Nephron progenitor cell (in vitro differentiated cells): ENCODE measurements at regions not wholly inside any gene's neighbourhood (a gene's known extent, or its start where the extent isn't known, plus 50 kb on each side); places are given as distances from the start of the nearest gene placed in this dataset.

Experiments
- DNase-seq: peaks from one replicate; pipeline ENCODE4 v3.0.0; 2021
- H3K27ac Mint-ChIP-seq: 2 replicates; pipeline ENCODE4 v1.8.0; 2021; ENCODE audit warnings: mild to moderate bottlenecking, moderate library complexity, mixed read lengths
- H3K27me3 Mint-ChIP-seq: 2 replicates; pipeline ENCODE4 v1.8.0; 2021; ENCODE audit warnings: mild to moderate bottlenecking, low read depth, mixed read lengths; ENCODE audit not compliant: poor library complexity
- H3K36me3 Mint-ChIP-seq: 2 replicates; pipeline ENCODE4 v1.8.0; 2021; ENCODE audit warnings: low read depth, mixed read lengths
- H3K4me1 Mint-ChIP-seq: 2 replicates; pipeline ENCODE4 v1.8.0; 2021; ENCODE audit warnings: mixed read lengths
- H3K4me3 Mint-ChIP-seq: 2 replicates; pipeline ENCODE4 v1.8.0; 2021; ENCODE audit warnings: mild to moderate bottlenecking, moderate library complexity, mixed read lengths
- H3K9me3 Mint-ChIP-seq: 2 replicates; pipeline ENCODE4 v1.8.0; 2021; ENCODE audit warnings: mild to moderate bottlenecking, moderate library complexity, mixed read lengths
- CTCF ChIP-seq: fragments of 200-600 bp; sonication (generic); IDR thresholded peaks from 2 replicates; pipeline ENCODE4 v1.5.0; 2021; ENCODE audit warnings: antibody characterized with exemption

- Mint-ChIP-seq H3K9me3 (no peaks in the 10 kb centered on the region), H3K4me1 (no peaks in the 10 kb centered on the region), H3K27me3 (no peaks in the 10 kb centered on the region)
Measured at GRCh38 chr4:35102066-35102465, 1142.2 kb downstream of the ARAP2 start.

GRCh38 chr4:35105486-35105885, 1138.8 kb downstream of the ARAP2 start:
- no peak overlapping the region for H3K4me3 Mint-ChIP-seq

More at GRCh38 chr4:35102066-35102465, 1142.2 kb downstream of the ARAP2 start:
- no peak overlapping the region for H3K27ac Mint-ChIP-seq
- H3K36me3 Mint-ChIP-seq, result no peaks in the 10 kb centered on the region
- TF ChIP-seq CTCF, result no peak
- no peak overlapping the region for H3K4me3 Mint-ChIP-seq
- DNase-seq, result no peak

GRCh38 chr4:35106091-35106734, 1138.1 kb downstream of the ARAP2 start:
- DNase-seq, result no peak
- Mint-ChIP-seq H3K9me3 (peaks cover 4% of the 10 kb centered on the region), H3K36me3 (no peaks in the 10 kb centered on the region), H3K4me3 (no peak overlapping the region), H3K27me3 (no peaks in the 10 kb centered on the region), H3K27ac (no peak overlapping the region), H3K4me1 (no peaks in the 10 kb centered on the region)
- no peak for TF ChIP-seq CTCF

More at GRCh38 chr4:35105486-35105885, 1138.8 kb downstream of the ARAP2 start:
- no peaks in the 10 kb centered on the region for H3K36me3 Mint-ChIP-seq
- DNase-seq, result no peak
- no peak overlapping the region for H3K27ac Mint-ChIP-seq
- H3K4me1 Mint-ChIP-seq, result no peaks in the 10 kb centered on the region
- TF ChIP-seq CTCF, result no peak
- H3K27me3 Mint-ChIP-seq, result no peaks in the 10 kb centered on the region
- peaks cover 4% of the 10 kb centered on the region for H3K9me3 Mint-ChIP-seq

GRCh38 chr4:35124106-35124505, 1120.2 kb downstream of the ARAP2 start:
- no peak for DNase-seq
- TF ChIP-seq CTCF, result no peak
- no peak overlapping the region for H3K27ac Mint-ChIP-seq
- no peak overlapping the region for H3K4me3 Mint-ChIP-seq
- no peaks in the 10 kb centered on the region for H3K36me3 Mint-ChIP-seq
- H3K9me3 Mint-ChIP-seq, result no peaks in the 10 kb centered on the region
- H3K27me3 Mint-ChIP-seq, result no peaks in the 10 kb centered on the region
- no peaks in the 10 kb centered on the region for H3K4me1 Mint-ChIP-seq

GRCh38 chr4:35125995-35126712, 1118.2 kb downstream of the ARAP2 start:
- Mint-ChIP-seq H3K9me3 (no peaks in the 10 kb centered on the region), H3K4me1 (no peaks in the 10 kb centered on the region)

More at GRCh38 chr4:35125995-35126712, 1118.2 kb downstream of the ARAP2 start:
- DNase-seq, result no peak
- no peak for TF ChIP-seq CTCF
- Mint-ChIP-seq H3K27ac (no peak overlapping the region), H3K4me3 (no peak overlapping the region), H3K36me3 (no peaks in the 10 kb centered on the region), H3K27me3 (no peaks in the 10 kb centered on the region)
